ENCODE measurements at regions not wholly inside any gene's neighbourhood (a gene's known extent, or its start where the extent isn't known, plus 50 kb on each side); places are given as distances from the start of the nearest gene placed in this dataset.

DNA sequence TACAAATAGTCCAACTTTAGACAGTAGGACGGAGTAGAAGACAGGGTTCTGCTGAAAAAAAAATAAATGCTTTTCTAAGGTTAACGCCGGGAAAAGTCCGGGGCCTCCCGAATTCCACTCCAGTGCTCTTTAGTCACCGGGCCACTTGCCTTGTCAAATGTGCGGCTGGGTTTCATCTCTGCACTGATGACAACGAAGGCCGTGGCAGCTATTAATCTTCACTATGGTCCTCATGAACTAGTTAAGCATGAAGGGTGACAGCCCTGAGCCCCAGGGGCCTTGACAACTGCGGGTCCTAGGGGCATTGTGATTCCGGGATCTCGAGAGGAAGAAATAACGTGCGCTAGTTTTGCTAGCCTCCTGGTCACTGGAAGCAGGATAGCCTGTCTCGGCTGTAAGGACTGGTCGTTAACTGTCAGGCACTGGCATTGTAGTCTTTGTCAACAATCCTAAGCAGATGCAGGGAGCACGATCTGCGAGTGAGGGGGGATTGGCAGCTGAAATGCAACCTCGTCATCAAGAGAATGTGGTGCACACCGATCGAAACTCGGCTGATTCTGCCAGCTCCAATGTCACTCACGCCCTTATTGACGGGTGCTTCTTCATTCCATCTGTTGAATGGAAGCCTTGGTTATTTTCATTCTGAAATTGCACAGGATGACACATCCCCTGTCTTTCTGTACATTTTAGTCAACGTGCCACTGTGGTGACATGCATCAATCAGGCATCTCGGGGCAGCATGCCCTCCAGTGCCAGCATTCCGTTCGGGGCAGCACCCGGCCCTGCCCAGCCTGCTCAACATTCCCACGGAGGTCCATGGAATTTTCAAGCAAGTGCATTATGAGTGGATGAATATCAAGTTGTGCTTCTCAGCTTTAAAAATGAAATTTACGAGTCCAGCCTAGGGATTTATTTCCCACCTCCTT is 51.6 kb upstream of the MGMT start:
- Histone ChIP-seq H3K27ac (ENCODE audit: low read length) (no peak overlapping the region), H3K9me3 (ENCODE audit: insufficient read depth, low read length) (no peaks in the 10 kb centered on the region), H3K9ac (ENCODE audit: low read length) (no peak overlapping the region), H3K79me2 (ENCODE audit: low read length) (no peaks in the 10 kb centered on the region), H4K20me1 (ENCODE audit: insufficient read depth, low read length) (no peaks in the 10 kb centered on the region), H3K36me3 (replicated peaks; ENCODE audit: low read depth, low read length) (no peaks in the 10 kb centered on the region), H3K4me1 (ENCODE audit: low read length) (no peaks in the 10 kb centered on the region), H3K4me3 (ENCODE audit: low read length) (no peak overlapping the region), H3K27me3 (ENCODE audit: low read depth, low read length) (no peaks in the 10 kb centered on the region), H3K4me2 (ENCODE audit: low read length) (no peak overlapping the region), H2AFZ (ENCODE audit: low read depth, low read length) (no peak overlapping the region)
- no peak for TF ChIP-seq CTCF (IDR thresholded peaks at IDR 0.05; ENCODE audit: low read depth, low read length)
- no peak for TF ChIP-seq EZH2phosphoT487 (IDR thresholded peaks at IDR 0.05; ENCODE audit: low read depth)

- H3K4me3 ChIP-seq (ENCODE audit: low read length): no peak overlapping the region
- H3K4me1 ChIP-seq (ENCODE audit: low read length): no peaks in the 10 kb centered on the region
- TF ChIP-seq EZH2phosphoT487 (IDR thresholded peaks at IDR 0.05; ENCODE audit: low read depth) (no peak), CTCF (IDR thresholded peaks at IDR 0.05; ENCODE audit: low read depth, low read length) (no peak)
- H3K27ac ChIP-seq (ENCODE audit: low read length): no peak overlapping the region
- H3K27me3 ChIP-seq (ENCODE audit: low read depth, low read length): no peaks in the 10 kb centered on the region
- H3K79me2 ChIP-seq (ENCODE audit: low read length): no peaks in the 10 kb centered on the region
- no peaks in the 10 kb centered on the region for H4K20me1 ChIP-seq (ENCODE audit: insufficient read depth, low read length)
- H2AFZ ChIP-seq (ENCODE audit: low read depth, low read length): no peak overlapping the region
- no peak overlapping the region for H3K4me2 ChIP-seq (ENCODE audit: low read length)
- no peaks in the 10 kb centered on the region for H3K9me3 ChIP-seq (ENCODE audit: insufficient read depth, low read length)
- no peak overlapping the region for H3K9ac ChIP-seq (ENCODE audit: low read length)
- no peaks in the 10 kb centered on the region for H3K36me3 ChIP-seq (replicated peaks; ENCODE audit: low read depth, low read length)
These were observed 50.9 kb upstream of the MGMT start for GRCh38 chr10:129416155-129416554.

- no peak overlapping the region for H3K9ac ChIP-seq (ENCODE audit: low read length)
- H3K36me3 ChIP-seq (replicated peaks; ENCODE audit: low read depth, low read length): no peaks in the 10 kb centered on the region
- H3K4me2 ChIP-seq (ENCODE audit: low read length): no peak overlapping the region
- no peaks in the 10 kb centered on the region for H3K79me2 ChIP-seq (ENCODE audit: low read length)
- H3K9me3 ChIP-seq (ENCODE audit: insufficient read depth, low read length): no peaks in the 10 kb centered on the region
- no peak overlapping the region for H3K4me3 ChIP-seq (ENCODE audit: low read length)
- H3K27me3 ChIP-seq (ENCODE audit: low read depth, low read length): no peaks in the 10 kb centered on the region
- no peak overlapping the region for H2AFZ ChIP-seq (ENCODE audit: low read depth, low read length)
- H4K20me1 ChIP-seq (ENCODE audit: insufficient read depth, low read length): no peaks in the 10 kb centered on the region
- no peaks in the 10 kb centered on the region for H3K4me1 ChIP-seq (ENCODE audit: low read length)
- TF ChIP-seq CTCF (IDR thresholded peaks at IDR 0.05; ENCODE audit: low read depth, low read length) (no peak), EZH2phosphoT487 (IDR thresholded peaks at IDR 0.05; ENCODE audit: low read depth) (no peak)
- no peak overlapping the region for H3K27ac ChIP-seq (ENCODE audit: low read length)
These were observed 49.9 kb upstream of the MGMT start for GRCh38 chr10:129416956-129417765.

All from OCI-LY3 (cell line).